Sciatic nerve (tissue), 2 donors: ENCODE measurements at regions not wholly inside any gene's neighbourhood (a gene's known extent, or its start where the extent isn't known, plus 50 kb on each side); places are given as distances from the start of the nearest gene placed in this dataset.
"Not testable (repeated sequence)": the region's sequence is repeated elsewhere in the genome, so short reads cannot be mapped to it uniquely, and the experiment has no call there.

Experiments
- ATAC-seq: fragments of 200-7000 bp; cut with Tn5 transposase; one replicate; pipeline ENCODE4 v1.9.1; 2020; ENCODE audit warnings: mild to moderate bottlenecking, moderate library complexity
- DNase-seq: peaks from one replicate; pipeline ENCODE4 v3.0.0-alpha.2; 2020; ENCODE audit warnings: low spot score
- intact Hi-C: fragments of 100-400 bp; cut with DNase I; formaldehyde crosslinking; loops from one replicate; pipeline ENCODE4 v1.14.2; 2022
- donor health status: DM: no; HTN: no; CAD: no.
- donor health status: DM: no; HTN: no; CAD: no.

- no peak for DNase-seq
- intact Hi-C loops = no loop called here
- ATAC-seq = no peak
Observed at GRCh38 chr9:110121170-110121569, 86.8 kb downstream of the C9orf152 start.

DNA sequence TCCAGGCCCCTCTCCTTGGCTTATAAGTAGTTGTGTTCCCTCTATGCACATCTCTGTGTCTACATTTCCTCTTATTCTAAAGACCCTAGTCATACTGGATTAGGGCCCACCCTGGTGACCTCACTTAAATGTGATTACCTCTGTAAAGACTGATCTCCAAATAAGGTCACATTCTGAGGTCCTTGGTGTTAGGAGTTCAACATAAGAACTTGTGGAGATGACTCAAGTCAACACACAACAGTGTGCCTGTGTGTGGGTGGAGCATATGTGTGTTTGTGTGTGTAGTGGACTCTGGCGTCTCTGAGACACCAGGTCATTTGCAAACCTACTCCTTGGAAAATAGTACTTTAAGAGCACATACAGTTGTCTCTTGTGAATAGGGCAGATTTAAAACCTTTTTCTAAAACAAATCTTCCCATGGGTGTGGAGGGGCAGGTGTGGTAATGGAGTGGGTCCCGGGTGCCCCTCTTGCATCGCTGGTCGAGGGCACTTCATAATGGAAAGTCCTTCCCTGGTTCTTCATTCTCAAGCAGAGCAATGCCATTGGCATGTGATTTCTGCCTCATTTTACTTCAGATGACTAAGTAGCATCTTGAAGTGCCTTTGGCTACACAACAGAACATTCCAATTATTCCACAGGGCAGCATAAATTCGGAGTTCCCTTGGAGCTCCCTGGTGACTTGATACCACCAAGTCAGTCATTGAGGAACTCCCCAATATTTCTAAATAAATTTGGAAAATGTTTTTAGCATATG is 84.4 kb downstream of the C9orf152 start:
- DNase-seq = no peak
- intact Hi-C loops = no loop called here
- ATAC-seq = no peak

- ATAC-seq = no peak
- intact Hi-C loops = no loop called here
Observed at GRCh38 chr9:110124439-110124838, 83.5 kb downstream of the C9orf152 start.

DNA sequence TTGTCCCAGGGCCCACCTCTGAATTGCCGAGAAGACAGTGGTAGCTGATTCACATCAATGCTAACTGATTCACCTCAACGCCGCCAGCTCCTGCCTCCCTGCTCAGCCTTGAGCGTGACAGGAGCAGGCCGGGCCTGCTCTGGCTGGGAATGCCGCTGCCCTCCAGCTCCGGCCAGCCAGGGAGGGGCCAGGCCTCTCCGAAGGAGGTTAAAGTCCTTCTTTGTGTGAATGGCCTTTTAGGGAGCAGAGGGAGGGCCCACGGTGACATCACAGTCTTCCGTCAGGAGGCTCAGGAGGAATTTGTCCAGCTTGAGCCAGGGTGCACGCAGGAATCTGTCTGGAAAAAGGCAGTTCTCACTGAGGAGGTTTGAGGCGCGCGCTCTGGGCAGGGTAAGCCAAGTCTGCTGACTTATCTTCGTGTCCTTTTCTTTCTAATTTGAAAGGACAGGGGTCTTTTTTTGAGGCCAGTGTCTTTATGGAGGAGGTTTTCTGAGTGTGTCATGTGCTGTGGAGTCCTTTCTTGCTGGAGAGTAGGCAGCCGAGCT is 82.7 kb downstream of the C9orf152 start:
- ATAC-seq = peak; percentile 95
- DNase-seq = peak; percentile 93
- intact Hi-C loops = no loop called here

More at GRCh38 chr9:110124439-110124838, 83.5 kb downstream of the C9orf152 start:
- no peak for DNase-seq

DNA sequence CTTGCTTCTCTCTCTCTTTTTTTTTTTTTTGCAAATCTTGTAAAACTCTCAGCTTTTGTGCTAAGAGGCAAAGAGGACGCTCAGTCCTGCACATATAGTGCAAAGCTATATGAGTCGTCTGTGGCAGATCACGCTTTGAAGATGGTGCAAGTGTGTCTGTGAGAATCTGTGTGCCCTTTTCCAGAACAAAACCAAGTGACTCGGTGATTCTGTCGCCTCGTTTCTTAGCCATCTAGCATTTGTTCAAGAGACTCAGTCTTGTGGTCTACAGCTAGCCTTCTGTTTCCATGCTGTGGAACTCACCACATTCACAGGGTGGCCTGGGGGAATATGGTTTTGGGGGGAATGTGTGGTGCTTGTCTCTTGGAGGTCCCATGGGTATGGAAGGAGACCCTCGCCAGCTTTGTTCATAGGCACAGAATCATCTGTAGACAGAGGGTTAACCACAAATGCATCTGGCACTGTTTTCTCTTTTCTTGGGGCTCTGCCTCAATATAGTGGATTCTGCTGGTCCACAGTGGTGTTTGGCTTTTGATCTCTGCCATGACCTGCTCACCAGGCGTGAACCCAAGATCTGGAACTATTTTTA is 82.1 kb downstream of the C9orf152 start:
- intact Hi-C loops = no loop called here
- ATAC-seq = no peak
- DNase-seq = no peak

DNA sequence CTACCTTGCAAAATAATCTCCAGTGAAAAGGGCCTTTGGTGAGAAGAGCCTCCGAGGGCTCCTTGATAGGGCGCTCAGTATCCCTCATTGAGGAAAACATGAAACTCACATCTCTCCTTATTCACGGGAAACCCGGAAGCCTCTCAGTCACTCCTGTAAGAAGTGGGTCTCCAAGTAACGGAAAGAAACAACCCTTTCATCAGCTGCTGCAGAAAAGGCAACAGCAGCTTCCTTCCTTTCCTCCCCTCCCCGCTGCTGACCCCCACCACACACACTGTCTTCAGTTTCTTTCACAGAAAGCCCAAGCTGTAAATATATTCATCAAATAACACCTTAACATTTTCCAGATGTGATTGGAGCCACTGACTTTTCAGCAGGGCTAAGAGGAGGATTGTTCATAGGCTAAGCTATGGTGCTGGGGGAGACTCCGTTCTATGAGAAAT is 81.4 kb downstream of the C9orf152 start:
- intact Hi-C loops = no loop called here
- no peak for DNase-seq
- ATAC-seq = peak; percentile 0

DNA sequence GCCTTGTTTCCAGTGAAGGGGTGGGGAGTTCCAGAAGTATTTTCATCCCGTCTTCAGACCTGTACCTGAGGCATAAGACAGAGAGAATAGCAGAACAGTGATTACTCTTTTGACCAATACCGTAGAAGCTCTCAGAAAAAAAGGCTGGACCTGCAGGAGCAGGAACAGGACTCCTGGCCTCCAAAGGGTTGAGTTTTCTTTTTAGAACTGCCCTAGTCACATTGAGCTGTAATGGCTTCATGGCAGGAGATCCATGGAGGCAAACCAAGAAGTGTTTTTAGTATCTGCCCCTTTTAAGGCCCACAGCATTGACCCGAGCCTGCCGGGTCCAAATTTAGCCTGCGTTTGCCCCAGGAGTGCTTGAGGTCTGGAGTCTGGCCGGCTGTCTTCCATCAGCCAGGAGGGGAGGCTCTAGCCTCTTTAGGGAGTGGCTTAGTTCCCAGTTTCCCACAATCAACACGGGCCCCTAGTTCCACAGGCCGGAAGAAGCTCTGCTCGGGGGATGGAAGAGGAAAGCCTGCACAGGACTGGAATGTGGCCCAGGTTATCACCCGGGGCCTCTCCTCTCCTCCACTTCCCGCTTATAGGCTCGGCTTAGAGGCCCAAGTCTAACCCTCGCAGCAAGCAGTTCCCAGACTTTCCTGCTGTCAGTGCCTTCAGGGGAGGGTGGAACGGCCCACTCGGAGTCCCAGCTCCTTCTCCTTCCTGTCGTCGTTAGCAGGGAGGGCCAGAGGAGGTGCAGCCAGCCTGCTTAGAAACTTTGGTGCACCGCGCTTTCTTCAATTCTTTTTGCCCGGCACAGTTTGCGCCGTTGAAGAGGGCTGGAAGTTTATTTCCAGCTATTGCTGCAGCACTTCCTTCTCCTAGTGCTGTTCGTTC is 80.7 kb downstream of the C9orf152 start:
- peak; percentile 83 for DNase-seq
- intact Hi-C loops = no loop called here
- ATAC-seq = peak; percentile 86

- ATAC-seq (no peak), DNase-seq (no peak)
- intact Hi-C loops = no loop called here
Observed at GRCh38 chr9:110128664-110129329, 79.2 kb downstream of the C9orf152 start.

DNA sequence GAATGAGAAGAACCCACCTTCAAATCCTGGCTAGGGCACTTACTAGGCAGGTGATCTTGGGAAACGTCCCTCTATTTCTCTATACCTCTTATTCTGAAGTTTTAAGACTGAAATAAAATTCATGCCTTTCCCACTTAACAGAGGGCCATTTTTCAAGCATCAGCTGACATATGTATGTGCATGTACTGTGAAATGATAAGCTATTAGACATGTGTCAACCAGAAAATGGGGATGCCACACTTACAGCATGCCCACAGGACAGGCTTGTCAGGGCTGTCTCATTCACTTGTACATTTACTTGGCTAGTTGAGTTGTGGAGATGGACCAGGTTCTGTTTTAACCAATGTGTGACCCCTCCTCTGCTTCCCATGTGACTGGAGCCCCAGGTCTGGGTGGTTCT is 78.5 kb downstream of the C9orf152 start:
- ATAC-seq = no peak
- no peak for DNase-seq
- intact Hi-C loops = no loop called here

DNA sequence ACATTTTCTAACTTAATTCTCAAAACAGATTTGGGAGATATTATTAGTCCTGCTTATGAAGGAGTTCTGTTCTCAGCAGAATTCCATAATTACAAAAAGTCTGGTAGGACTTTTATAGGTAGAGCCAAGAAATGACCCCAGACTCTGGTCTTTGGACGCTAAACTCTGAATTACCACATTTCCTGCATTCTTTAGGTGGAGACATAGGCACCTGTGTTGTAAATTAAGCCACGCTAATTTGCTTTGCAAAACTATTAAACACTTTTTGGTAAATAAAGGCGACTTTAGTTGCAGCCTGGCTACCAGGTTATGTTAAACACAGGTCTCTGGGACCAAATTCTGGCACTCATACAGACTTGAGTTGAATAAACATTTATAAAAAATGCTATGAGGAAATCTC is 77.7 kb downstream of the C9orf152 start:
- no peak for ATAC-seq
- intact Hi-C loops = no loop called here

DNA sequence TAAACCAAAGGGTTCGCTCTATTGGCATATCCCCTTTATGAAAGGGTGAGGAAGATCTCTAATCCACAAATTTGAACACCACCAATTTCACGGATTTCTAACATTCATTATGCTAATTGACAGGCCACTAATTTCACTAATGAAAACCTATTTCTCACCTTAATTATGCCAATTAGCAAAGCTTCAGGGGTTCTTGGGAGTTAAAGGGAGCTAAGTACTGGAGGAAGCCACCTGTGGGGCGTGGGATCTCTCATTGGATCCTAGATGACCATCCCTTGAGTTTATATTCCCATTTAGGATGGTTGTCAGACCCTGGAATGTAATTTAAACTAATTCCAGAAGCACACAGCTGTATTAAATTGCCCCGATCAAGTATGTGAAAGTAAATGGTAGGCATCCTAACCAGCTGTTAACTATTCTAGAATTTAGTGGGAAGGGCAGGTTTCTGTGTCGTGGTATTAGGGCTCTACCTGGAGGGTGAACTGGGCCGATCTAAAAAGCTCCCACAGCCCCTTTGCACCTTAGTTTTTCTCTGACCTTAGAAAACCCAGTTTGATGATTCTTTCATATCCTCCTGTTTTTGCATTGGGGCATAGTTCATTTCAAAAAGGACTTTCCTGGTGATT is 77.1 kb downstream of the C9orf152 start:
- ATAC-seq = no peak

More for the DNA sequence above, 77.7 kb downstream of the C9orf152 start:
- DNase-seq = no peak

GRCh38 chr9:110131499-110131898 is 76.5 kb downstream of the C9orf152 start:
- DNase-seq (no peak), ATAC-seq (no peak)
- intact Hi-C loops = no loop called here

More for the DNA sequence above, 77.1 kb downstream of the C9orf152 start:
- intact Hi-C loops = no loop called here
- no peak for DNase-seq

GRCh38 chr9:110132531-110132930 is 75.4 kb downstream of the C9orf152 start:
- DNase-seq, intact Hi-C loops, ATAC-seq: not testable (repeated sequence)

- intact Hi-C loops = no loop called here
- no peak for ATAC-seq
Observed at GRCh38 chr9:110133059-110133458, 74.9 kb downstream of the C9orf152 start.

GRCh38 chr9:110133608-110134210 is 74.2 kb downstream of the C9orf152 start:
- ATAC-seq (no peak), DNase-seq (no peak)
- intact Hi-C loops = no loop called here

More at GRCh38 chr9:110133059-110133458, 74.9 kb downstream of the C9orf152 start:
- DNase-seq = no peak

DNA sequence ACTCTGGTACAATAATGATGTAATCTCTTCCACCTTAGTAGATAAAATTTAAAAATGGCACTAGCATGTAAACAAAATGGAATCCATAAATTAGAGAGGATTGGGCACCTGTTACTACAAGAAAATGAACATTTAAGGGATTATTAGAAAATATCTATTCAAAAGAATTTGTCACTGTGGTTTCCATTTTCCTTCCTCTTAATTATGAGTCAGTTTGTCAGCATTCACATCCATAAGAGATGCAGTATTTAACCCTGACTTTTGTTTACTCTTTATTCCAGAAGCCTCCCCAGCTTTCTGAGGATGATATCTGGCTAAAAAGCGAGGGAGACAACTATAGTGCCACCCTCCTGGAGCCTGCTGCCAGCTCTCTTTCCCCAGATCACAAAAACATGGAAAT is 72.1 kb downstream of the C9orf152 start:
- ATAC-seq = no peak
- intact Hi-C loops = no loop called here
- no peak for DNase-seq

- DNase-seq (no peak), ATAC-seq (no peak)
- intact Hi-C loops = no loop called here
Observed at GRCh38 chr9:110136802-110137201, 71.2 kb downstream of the C9orf152 start.

DNA sequence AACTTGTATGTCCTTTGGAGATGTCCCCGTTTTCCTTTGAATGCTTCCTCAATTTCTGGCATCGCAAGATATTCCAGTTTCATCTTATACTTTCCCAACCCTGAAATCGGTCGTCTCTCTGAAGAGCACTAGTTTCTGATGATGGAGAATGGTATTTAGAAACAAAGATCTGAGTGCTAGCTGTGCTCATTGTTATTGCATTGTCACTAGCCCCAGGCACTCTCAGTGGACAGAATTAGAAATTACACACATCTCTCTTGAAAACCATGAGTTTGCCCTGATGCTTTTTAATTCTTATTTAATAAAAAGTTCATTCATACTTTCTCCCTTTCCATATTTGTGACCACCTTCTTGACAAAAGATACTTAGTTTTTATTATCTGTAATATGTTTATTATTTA is 67.7 kb downstream of the C9orf152 start:
- no peak for DNase-seq
- intact Hi-C loops = no loop called here
- ATAC-seq = no peak
